Prostate gland (tissue), 2 donors: ENCODE measurements at regions not wholly inside any gene's neighbourhood (a gene's known extent, or its start where the extent isn't known, plus 50 kb on each side); places are given as distances from the start of the nearest gene placed in this dataset.

Experiments used
- DNase-seq: peaks from one replicate; pipeline ENCODE4 v3.0.0-alpha.2; 2019; ENCODE audit warnings: low spot score
- H3K27ac ChIP-seq, 2 donors: fragments of 200-600 bp; sonication (generic); 2 replicates each; pipeline ENCODE4 v1.5.1; 2017 to 2019
- H3K27me3 ChIP-seq: fragments of 200-600 bp; sonication (generic); replicated peaks from 2 replicates; pipeline ENCODE4 v1.5.1; 2019; ENCODE audit not compliant: insufficient read depth
- H3K36me3 ChIP-seq, 2 donors: fragments of 200-600 bp; sonication (generic); 1 replicate in 1 of 2; 2 replicates in 1 of 2; pipeline versions ENCODE4 v1.5.1 to v1.8.1; 2017 to 2019
- H3K4me1 ChIP-seq: fragments of 200-600 bp; sonication (generic); replicated peaks from 2 replicates; pipeline ENCODE4 v1.5.1; 2019
- H3K4me3 ChIP-seq, 2 donors: fragments of 200-600 bp; sonication (generic); 2 replicates each; pipeline ENCODE4 v1.5.1; 2017 to 2019
- H3K9me3 ChIP-seq: fragments of 200-600 bp; sonication (generic); 2 replicates; pipeline ENCODE4 v1.5.1; 2017
- CTCF ChIP-seq, 4 experiments: fragments of 200-600 bp in 2 of 4; fragments of 450-650 bp in 2 of 4; sonication (generic) in 2 of 4; IDR thresholded peaks; 1 replicate in 3 of 4; 2 replicates in 1 of 4; pipeline ENCODE4 v1.5.1; 2016 to 2019; ENCODE audit warnings: antibody characterized with exemption in 4 of 4, mild to moderate bottlenecking in 2 of 4, moderate library complexity in 2 of 4
- POLR2A ChIP-seq: fragments of 450-650 bp; IDR thresholded peaks from one replicate; pipeline ENCODE4 v1.6.1; 2016; ENCODE audit warnings: antibody characterized with exemption, mild to moderate bottlenecking
- POLR2AphosphoS5 ChIP-seq: sonication (generic); formaldehyde crosslinking; IDR thresholded peaks from one replicate; pipeline ENCODE4 v1.6.1; 2017; ENCODE audit warnings: antibody characterized with exemption
- WGBS: methylation state at CpG from one replicate; pipeline ENCODE4 v1.1.5; 2018; 5-methylcytosine and 5-hydroxymethylcytosine counted together
- intact Hi-C: fragments of 100-400 bp; cut with DNase I; formaldehyde crosslinking; loops from one replicate; pipeline ENCODE4 v1.14.2; 2022

- no peaks in the 10 kb centered on the region for H3K4me1 ChIP-seq
- peaks cover 3% of the 10 kb centered on the region for H3K27me3 ChIP-seq
- no peaks in the 10 kb centered on the region for H3K36me3 ChIP-seq
- no peaks in the 10 kb centered on the region for H3K9me3 ChIP-seq
- WGBS = 85% methylated on average over 5 of the region's 5 CpGs
- no peak for DNase-seq
- intact Hi-C loops = no loop called here
- H3K4me3 ChIP-seq = no peak overlapping the region
- no peak overlapping the region for H3K27ac ChIP-seq
- TF ChIP-seq CTCF (IDR thresholded peaks at IDR 0.05) = no peak
- TF ChIP-seq POLR2AphosphoS5 = no peak
- no peak for TF ChIP-seq POLR2A
Measured at GRCh38 chr10:128741680-128742079, 615.5 kb upstream of the MKI67 start.

GRCh38 chr10:128744092-128744491, 617.9 kb upstream of the MKI67 start:
- DNase-seq = no peak
- Histone ChIP-seq H3K9me3 (no peaks in the 10 kb centered on the region), H3K4me1 (no peaks in the 10 kb centered on the region), H3K27me3 (peaks cover 3% of the 10 kb centered on the region), H3K36me3 (no peaks in the 10 kb centered on the region), H3K27ac (no peak overlapping the region), H3K4me3 (no peak overlapping the region)
- TF ChIP-seq POLR2A (no peak), POLR2AphosphoS5 (no peak), CTCF (IDR thresholded peaks at IDR 0.05) (no peak)
- intact Hi-C loops = no loop called here
- 96% methylated on average over 1 of the region's 1 CpG for WGBS

GRCh38 chr10:128744811-128745305, 618.6 kb upstream of the MKI67 start:
- intact Hi-C loops = no loop called here
- TF ChIP-seq CTCF (IDR thresholded peaks at IDR 0.05) (no peak), POLR2AphosphoS5 (no peak), POLR2A (no peak)
- Histone ChIP-seq H3K36me3 (no peaks in the 10 kb centered on the region), H3K4me3 (no peak overlapping the region), H3K27me3 (peaks cover 3% of the 10 kb centered on the region), H3K27ac (no peak overlapping the region), H3K4me1 (no peaks in the 10 kb centered on the region), H3K9me3 (no peaks in the 10 kb centered on the region)
- 95% methylated on average over 1 of the region's 1 CpG for WGBS
- no peak for DNase-seq

GRCh38 chr10:128747582-128748346, 621.5 kb upstream of the MKI67 start:
- intact Hi-C loops = no loop called here
- H3K27ac ChIP-seq = no peak overlapping the region
- WGBS = 86% methylated on average over 22 of the region's 22 CpGs

More at GRCh38 chr10:128747582-128748346, 621.5 kb upstream of the MKI67 start:
- TF ChIP-seq CTCF (IDR thresholded peaks at IDR 0.05) (no peak), POLR2AphosphoS5 (no peak), POLR2A (no peak)
- H3K27me3 ChIP-seq = peaks cover 3% of the 10 kb centered on the region
- no peak for DNase-seq
- H3K9me3 ChIP-seq = no peaks in the 10 kb centered on the region
- no peak overlapping the region for H3K4me3 ChIP-seq
- no peaks in the 10 kb centered on the region for H3K36me3 ChIP-seq
- H3K4me1 ChIP-seq = no peaks in the 10 kb centered on the region
